PC-3 (cell line): ENCODE measurements at regions not wholly inside any gene's neighbourhood (a gene's known extent, or its start where the extent isn't known, plus 50 kb on each side); places are given as distances from the start of the nearest gene placed in this dataset.

Experiments
- EZH2phosphoT487 ChIP-seq: fragments of 300-600 bp; sonication (generic); IDR thresholded peaks from 2 replicates; pipeline ENCODE4 v1.6.1; 2018; ENCODE audit warnings: mild to moderate bottlenecking, antibody characterized with exemption, low read length, borderline replicate concordance
- TF ChIP-seq, protein P1 (sequence below): fragments of 300-600 bp; sonication (generic); conservative IDR thresholded peaks from 2 replicates; pipeline ENCODE4 v1.5.1; 2017; ENCODE audit warnings: antibody characterized with exemption, low read depth, mild to moderate bottlenecking, low read length

DNA sequence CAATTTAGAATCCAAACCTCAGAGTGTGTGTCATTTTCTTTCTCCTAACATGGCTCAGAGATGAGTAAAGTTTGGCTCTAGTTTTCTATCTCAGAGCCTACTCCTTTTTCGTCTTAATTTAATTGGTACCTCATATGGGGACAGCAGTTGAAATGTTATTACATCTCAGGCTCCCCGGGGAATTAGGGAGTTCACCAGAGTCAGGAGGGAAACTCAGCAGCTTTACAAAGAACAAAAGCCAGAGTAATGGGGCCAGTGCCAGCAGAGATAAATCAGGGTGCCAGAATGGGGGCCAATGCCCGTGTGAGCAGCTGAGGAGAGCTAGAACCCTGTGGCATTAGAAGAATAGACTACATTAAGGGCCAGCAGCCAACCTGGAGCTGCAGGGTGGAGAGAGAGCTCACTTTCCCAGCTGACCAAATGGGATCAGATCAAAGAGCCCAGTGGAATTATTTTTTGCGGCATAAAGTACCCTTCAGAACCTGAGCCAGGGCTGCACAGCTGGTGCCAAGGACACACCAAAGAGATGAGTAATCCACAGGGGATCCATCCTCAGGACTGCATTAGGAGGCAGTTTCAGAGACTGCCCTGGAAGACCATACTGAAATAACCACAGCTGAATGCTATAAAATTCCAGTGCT is 207.1 kb upstream of the DKK2 start:
- TF ChIP-seq, protein P1, sequence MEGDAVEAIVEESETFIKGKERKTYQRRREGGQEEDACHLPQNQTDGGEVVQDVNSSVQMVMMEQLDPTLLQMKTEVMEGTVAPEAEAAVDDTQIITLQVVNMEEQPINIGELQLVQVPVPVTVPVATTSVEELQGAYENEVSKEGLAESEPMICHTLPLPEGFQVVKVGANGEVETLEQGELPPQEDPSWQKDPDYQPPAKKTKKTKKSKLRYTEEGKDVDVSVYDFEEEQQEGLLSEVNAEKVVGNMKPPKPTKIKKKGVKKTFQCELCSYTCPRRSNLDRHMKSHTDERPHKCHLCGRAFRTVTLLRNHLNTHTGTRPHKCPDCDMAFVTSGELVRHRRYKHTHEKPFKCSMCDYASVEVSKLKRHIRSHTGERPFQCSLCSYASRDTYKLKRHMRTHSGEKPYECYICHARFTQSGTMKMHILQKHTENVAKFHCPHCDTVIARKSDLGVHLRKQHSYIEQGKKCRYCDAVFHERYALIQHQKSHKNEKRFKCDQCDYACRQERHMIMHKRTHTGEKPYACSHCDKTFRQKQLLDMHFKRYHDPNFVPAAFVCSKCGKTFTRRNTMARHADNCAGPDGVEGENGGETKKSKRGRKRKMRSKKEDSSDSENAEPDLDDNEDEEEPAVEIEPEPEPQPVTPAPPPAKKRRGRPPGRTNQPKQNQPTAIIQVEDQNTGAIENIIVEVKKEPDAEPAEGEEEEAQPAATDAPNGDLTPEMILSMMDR, result no peak
- no peak for TF ChIP-seq EZH2phosphoT487
